ENCODE measurements at regions not wholly inside any gene's neighbourhood (a gene's known extent, or its start where the extent isn't known, plus 50 kb on each side); places are given as distances from the start of the nearest gene placed in this dataset.

GRCh38 chr15:39131609-39132008 lies 449.3 kb upstream of the THBS1 start:
- DNase-seq, result no peak

GRCh38 chr15:39132070-39132469 lies 448.8 kb upstream of the THBS1 start:
- no peak for DNase-seq

- DNase-seq, result no peak
Measured at GRCh38 chr15:39132954-39133600, 447.8 kb upstream of the THBS1 start.

- no peak for DNase-seq
Measured at GRCh38 chr15:39134282-39134681, 446.6 kb upstream of the THBS1 start.

GRCh38 chr15:39135989-39136388 lies 444.9 kb upstream of the THBS1 start:
- no peak for DNase-seq

- DNase-seq, result no peak
Measured at GRCh38 chr15:39139431-39140059, 441.3 kb upstream of the THBS1 start.

- no peak for DNase-seq
Measured at GRCh38 chr15:39140060-39140604, 440.7 kb upstream of the THBS1 start.

GRCh38 chr15:39142500-39142899 lies 438.4 kb upstream of the THBS1 start:
- no peak for DNase-seq

- no peak for DNase-seq
Measured at GRCh38 chr15:39143479-39143878, 437.4 kb upstream of the THBS1 start.

GRCh38 chr15:39144051-39144450 lies 436.8 kb upstream of the THBS1 start:
- DNase-seq, result no peak

GRCh38 chr15:39144613-39145499 lies 436.0 kb upstream of the THBS1 start:
- DNase-seq, result no peak

GRCh38 chr15:39145854-39146625 lies 434.8 kb upstream of the THBS1 start:
- no peak for DNase-seq

- no peak for DNase-seq
Measured at GRCh38 chr15:39149636-39150150, 431.2 kb upstream of the THBS1 start.

- DNase-seq, result no peak
Measured at GRCh38 chr15:39151545-39151944, 429.3 kb upstream of the THBS1 start.

- DNase-seq, result no peak
Measured at GRCh38 chr15:39153058-39153714, 427.7 kb upstream of the THBS1 start.

GRCh38 chr15:39153716-39154115 lies 427.2 kb upstream of the THBS1 start:
- DNase-seq, result no peak

GRCh38 chr15:39154227-39154638 lies 426.6 kb upstream of the THBS1 start:
- no peak for DNase-seq

GRCh38 chr15:39154776-39155175 lies 426.1 kb upstream of the THBS1 start:
- DNase-seq, result no peak

GRCh38 chr15:39156166-39156565 lies 424.7 kb upstream of the THBS1 start:
- no peak for DNase-seq

- no peak for DNase-seq
Measured at GRCh38 chr15:39156646-39157250, 424.1 kb upstream of the THBS1 start.

GRCh38 chr15:39157882-39158281 lies 423.0 kb upstream of the THBS1 start:
- DNase-seq, result no peak

GRCh38 chr15:39159833-39160232 lies 421.0 kb upstream of the THBS1 start:
- no peak for DNase-seq

Measured in 8988T (cell line).